ENCODE measurements at regions not wholly inside any gene's neighbourhood (a gene's known extent, or its start where the extent isn't known, plus 50 kb on each side); places are given as distances from the start of the nearest gene placed in this dataset.

GRCh38 chr15:96896766-96897165 is 566.3 kb downstream of the NR2F2 start:
- no peaks in the 10 kb centered on the region for H3K27me3 ChIP-seq (ENCODE audit: control insufficient read depth in 3 of 3, insufficient read depth in 3 of 3, low read length in 3 of 3)
- no peak for DNase-seq
- FAIRE-seq, result no peak
- no peaks in the 10 kb centered on the region for H3K36me3 ChIP-seq (ENCODE audit: control insufficient read depth in 3 of 3, insufficient read depth in 2 of 3, low read depth in 1 of 3, low read length in 3 of 3)
- 61 to 75% (median 66%) methylated on average over 3 of the region's 3 CpGs for WGBS, 3 donors
- no peaks in the 10 kb centered on the region for H3K4me1 ChIP-seq (ENCODE audit: control insufficient read depth in 3 of 3, insufficient read depth in 2 of 3, low read depth in 1 of 3, low read length in 2 of 3)
- H3K9me3 ChIP-seq (ENCODE audit: control insufficient read depth in 2 of 2, insufficient read depth in 1 of 2, low read depth in 1 of 2, low read length in 1 of 2), result no peaks in the 10 kb centered on the region
- H3K27ac ChIP-seq (ENCODE audit: low read depth in 1 of 3, low read length in 2 of 3), result no peak overlapping the region
- H3K4me3 ChIP-seq (ENCODE audit: low read depth in 1 of 3, low read length in 3 of 3), result no peak overlapping the region

DNA sequence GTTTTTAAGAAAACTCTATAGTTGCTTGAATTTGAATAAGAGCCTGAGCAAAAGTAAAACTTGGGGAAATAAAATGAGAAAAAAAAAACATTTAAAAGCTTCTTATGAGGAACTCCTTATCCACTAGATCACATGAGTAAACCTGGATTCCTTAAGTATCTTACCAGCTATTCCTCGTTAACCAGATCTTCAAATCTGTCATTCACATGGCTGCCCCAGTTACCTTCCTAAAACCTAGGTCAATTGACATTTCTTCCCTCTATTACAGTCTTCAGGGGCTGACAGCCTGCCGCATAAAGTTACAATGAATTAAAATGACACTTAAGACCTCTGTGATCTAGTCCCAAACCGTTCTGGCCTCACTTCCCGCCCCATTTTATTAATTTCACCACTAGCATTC is 583.6 kb downstream of the NR2F2 start:
- no peak for DNase-seq
- 79 to 84% (median 82%) methylated on average over 4 of the region's 4 CpGs for WGBS, 3 donors
- FAIRE-seq, result no peak
- Histone ChIP-seq H3K36me3 (ENCODE audit: control insufficient read depth in 3 of 3, insufficient read depth in 2 of 3, low read depth in 1 of 3, low read length in 3 of 3) (no peaks in the 10 kb centered on the region), H3K4me1 (ENCODE audit: control insufficient read depth in 3 of 3, insufficient read depth in 2 of 3, low read depth in 1 of 3, low read length in 2 of 3) (no peaks in the 10 kb centered on the region), H3K4me3 (ENCODE audit: low read depth in 1 of 3, low read length in 3 of 3) (no peak overlapping the region), H3K27ac (ENCODE audit: low read depth in 1 of 3, low read length in 2 of 3) (no peak overlapping the region), H3K27me3 (ENCODE audit: control insufficient read depth in 3 of 3, insufficient read depth in 3 of 3, low read length in 3 of 3) (no peaks in the 10 kb centered on the region), H3K9me3 (ENCODE audit: control insufficient read depth in 2 of 2, insufficient read depth in 1 of 2, low read depth in 1 of 2, low read length in 1 of 2) (peaks cover 0 to 2% of the 10 kb centered on the region in 2 donors)

GRCh38 chr15:96916750-96917149 is 586.2 kb downstream of the NR2F2 start:
- DNase-seq (no peak), FAIRE-seq (no peak)
- no peak overlapping the region for H3K27ac ChIP-seq (ENCODE audit: low read depth in 1 of 3, low read length in 2 of 3)
- H3K36me3 ChIP-seq (ENCODE audit: control insufficient read depth in 3 of 3, insufficient read depth in 2 of 3, low read depth in 1 of 3, low read length in 3 of 3), result no peaks in the 10 kb centered on the region
- H3K9me3 ChIP-seq (ENCODE audit: control insufficient read depth in 2 of 2, insufficient read depth in 1 of 2, low read depth in 1 of 2, low read length in 1 of 2), result peaks cover 0 to 4% of the 10 kb centered on the region in 2 donors
- H3K27me3 ChIP-seq (ENCODE audit: control insufficient read depth in 3 of 3, insufficient read depth in 3 of 3, low read length in 3 of 3), result no peaks in the 10 kb centered on the region
- WGBS, 3 donors, result 61 to 79% (median 68%) methylated on average over 2 of the region's 2 CpGs
- no peaks in the 10 kb centered on the region for H3K4me1 ChIP-seq (ENCODE audit: control insufficient read depth in 3 of 3, insufficient read depth in 2 of 3, low read depth in 1 of 3, low read length in 2 of 3)
- no peak overlapping the region for H3K4me3 ChIP-seq (ENCODE audit: low read depth in 1 of 3, low read length in 3 of 3)

DNA sequence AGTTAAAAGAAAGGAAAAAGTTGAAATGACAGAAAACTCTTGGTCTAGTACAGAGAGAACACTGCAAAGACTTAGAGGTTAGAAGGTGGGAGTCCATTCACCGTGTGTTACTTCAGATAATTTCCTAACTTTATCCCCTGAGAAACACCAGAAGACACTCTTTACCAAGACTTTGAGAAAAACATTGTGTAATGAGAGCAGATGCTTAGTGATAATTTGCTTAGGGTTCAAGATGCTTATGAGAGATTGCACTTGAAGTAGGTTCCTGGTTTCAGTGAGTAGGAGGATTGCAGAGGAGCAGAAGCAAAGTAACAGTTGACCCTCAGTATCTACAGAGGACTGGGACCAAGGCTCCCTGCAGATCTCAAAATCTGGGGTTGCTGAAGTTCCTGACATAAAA is 594.1 kb downstream of the NR2F2 start:
- Histone ChIP-seq H3K4me1 (ENCODE audit: control insufficient read depth in 3 of 3, insufficient read depth in 2 of 3, low read depth in 1 of 3, low read length in 2 of 3) (no peaks in the 10 kb centered on the region), H3K9me3 (ENCODE audit: control insufficient read depth in 2 of 2, insufficient read depth in 1 of 2, low read depth in 1 of 2, low read length in 1 of 2) (peaks cover 0 to 2% of the 10 kb centered on the region in 2 donors), H3K27me3 (ENCODE audit: control insufficient read depth in 3 of 3, insufficient read depth in 3 of 3, low read length in 3 of 3) (no peaks in the 10 kb centered on the region), H3K36me3 (ENCODE audit: control insufficient read depth in 3 of 3, insufficient read depth in 2 of 3, low read depth in 1 of 3, low read length in 3 of 3) (no peaks in the 10 kb centered on the region), H3K27ac (ENCODE audit: low read depth in 1 of 3, low read length in 2 of 3) (no peak overlapping the region), H3K4me3 (ENCODE audit: low read depth in 1 of 3, low read length in 3 of 3) (no peak overlapping the region)
- WGBS, 3 donors, result 0 to 2% (median 0%) methylated on average over 1 of the region's 1 CpG
- no peak for DNase-seq
- no peak for FAIRE-seq

DNA sequence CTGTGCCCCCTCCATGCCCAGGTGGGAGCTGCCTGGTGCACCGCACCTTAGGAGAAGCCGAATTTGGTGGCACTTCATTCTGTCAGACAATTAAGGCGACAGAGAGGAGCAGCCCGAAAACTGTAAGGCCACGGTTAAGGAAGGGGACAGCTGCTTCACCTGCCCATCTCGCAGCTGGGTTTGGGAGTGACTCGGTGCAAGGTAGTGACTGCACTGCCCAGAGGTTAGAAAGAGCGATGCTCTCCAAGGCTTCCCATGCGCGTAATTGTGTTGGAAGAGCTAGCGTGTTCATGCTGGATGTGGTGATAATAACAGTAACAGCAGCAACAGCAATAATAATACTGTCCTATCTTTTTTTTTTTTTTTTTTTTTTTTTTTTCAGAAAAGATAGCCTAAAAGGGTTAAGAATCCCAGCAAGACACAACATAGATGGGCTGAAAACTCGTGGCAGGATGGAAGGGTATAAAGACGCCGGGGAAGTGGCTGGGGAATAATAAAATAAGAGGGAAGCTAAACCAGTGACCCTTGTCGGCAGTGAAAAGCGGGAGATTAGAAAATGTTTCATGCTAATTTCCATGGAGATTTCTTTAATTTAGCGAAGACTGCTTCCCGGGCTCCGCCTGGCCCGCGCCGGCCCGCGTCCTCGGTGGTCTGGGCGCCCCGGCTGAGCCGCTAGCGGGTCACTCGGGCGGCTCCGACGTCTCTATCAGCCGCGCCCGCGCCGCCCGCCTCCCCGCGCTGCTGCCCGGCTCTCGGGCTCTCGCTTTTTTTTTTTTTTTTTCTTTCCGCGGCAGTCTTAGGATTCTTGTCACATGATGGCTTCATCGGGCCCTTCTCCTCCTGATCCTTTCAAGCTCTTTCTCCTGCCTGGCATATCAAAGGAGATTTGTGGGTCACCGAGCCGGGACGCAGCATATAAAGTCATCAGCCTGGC is 617.1 kb downstream of the NR2F2 start:
- FAIRE-seq (no peak), DNase-seq (no peak)
- Histone ChIP-seq H3K9me3 (ENCODE audit: control insufficient read depth in 2 of 2, insufficient read depth in 1 of 2, low read depth in 1 of 2, low read length in 1 of 2) (no peaks in the 10 kb centered on the region), H3K4me3 (ENCODE audit: low read depth in 1 of 3, low read length in 3 of 3) (peak overlapping the region in 1 of 3 donors; percentile 16), H3K4me1 (ENCODE audit: control insufficient read depth in 3 of 3, insufficient read depth in 2 of 3, low read depth in 1 of 3, low read length in 2 of 3) (no peaks in the 10 kb centered on the region), H3K27me3 (ENCODE audit: control insufficient read depth in 3 of 3, insufficient read depth in 3 of 3, low read length in 3 of 3) (peaks cover 0 to 20% (median 4%) of the 10 kb centered on the region in 3 donors), H3K36me3 (ENCODE audit: control insufficient read depth in 3 of 3, insufficient read depth in 2 of 3, low read depth in 1 of 3, low read length in 3 of 3) (no peaks in the 10 kb centered on the region), H3K27ac (ENCODE audit: low read depth in 1 of 3, low read length in 2 of 3) (no peak overlapping the region)
- 21 to 26% (median 22%) methylated on average over 41 to 50 of the region's 50 CpGs for WGBS, 3 donors

- H3K4me3 ChIP-seq (ENCODE audit: low read depth in 1 of 3, low read length in 3 of 3), result no peak overlapping the region
- FAIRE-seq (no peak), DNase-seq (no peak)
- no peaks in the 10 kb centered on the region for H3K36me3 ChIP-seq (ENCODE audit: control insufficient read depth in 3 of 3, insufficient read depth in 2 of 3, low read depth in 1 of 3, low read length in 3 of 3)
- peaks cover 0 to 20% (median 4%) of the 10 kb centered on the region in 3 donors for H3K27me3 ChIP-seq (ENCODE audit: control insufficient read depth in 3 of 3, insufficient read depth in 3 of 3, low read length in 3 of 3)
- WGBS, 3 donors, result 75 to 89% (median 86%) methylated on average over 2 of the region's 2 CpGs
- no peaks in the 10 kb centered on the region for H3K4me1 ChIP-seq (ENCODE audit: control insufficient read depth in 3 of 3, insufficient read depth in 2 of 3, low read depth in 1 of 3, low read length in 2 of 3)
- H3K9me3 ChIP-seq (ENCODE audit: control insufficient read depth in 2 of 2, insufficient read depth in 1 of 2, low read depth in 1 of 2, low read length in 1 of 2), result no peaks in the 10 kb centered on the region
- no peak overlapping the region for H3K27ac ChIP-seq (ENCODE audit: low read depth in 1 of 3, low read length in 2 of 3)
These were observed 618.5 kb downstream of the NR2F2 start for GRCh38 chr15:96948981-96949380.

GRCh38 chr15:96958721-96959120 is 628.2 kb downstream of the NR2F2 start:
- no peaks in the 10 kb centered on the region for H3K9me3 ChIP-seq (ENCODE audit: control insufficient read depth in 2 of 2, insufficient read depth in 1 of 2, low read depth in 1 of 2, low read length in 1 of 2)
- no peak for FAIRE-seq

DNA sequence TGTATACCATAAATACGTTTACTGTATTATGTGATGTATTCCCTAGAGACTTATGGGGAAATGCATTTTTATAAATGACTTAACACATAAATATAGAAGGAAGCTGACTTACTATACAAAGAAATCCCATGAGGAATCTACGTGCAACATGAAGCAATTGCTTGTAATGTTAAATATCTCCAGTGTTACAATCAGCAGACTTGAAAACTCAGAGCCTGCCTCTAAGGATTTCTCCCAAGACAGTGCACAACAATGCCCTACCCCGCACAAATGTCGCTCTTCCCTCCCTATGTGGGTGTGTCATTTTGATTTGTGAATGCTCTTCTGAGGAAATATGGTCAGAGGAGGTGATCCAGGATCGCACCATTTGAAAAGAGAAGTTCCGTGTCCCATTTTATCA is 629.0 kb downstream of the NR2F2 start:
- no peak for FAIRE-seq
- 73 to 85% (median 78%) methylated on average over 6 of the region's 6 CpGs for WGBS, 3 donors
- no peak overlapping the region for H3K27ac ChIP-seq (ENCODE audit: low read depth in 1 of 3, low read length in 2 of 3)

More at GRCh38 chr15:96958721-96959120, 628.2 kb downstream of the NR2F2 start:
- Histone ChIP-seq H3K4me1 (ENCODE audit: control insufficient read depth in 3 of 3, insufficient read depth in 2 of 3, low read depth in 1 of 3, low read length in 2 of 3) (no peaks in the 10 kb centered on the region), H3K36me3 (ENCODE audit: control insufficient read depth in 3 of 3, insufficient read depth in 2 of 3, low read depth in 1 of 3, low read length in 3 of 3) (no peaks in the 10 kb centered on the region), H3K27me3 (ENCODE audit: control insufficient read depth in 3 of 3, insufficient read depth in 3 of 3, low read length in 3 of 3) (no peaks in the 10 kb centered on the region), H3K27ac (ENCODE audit: low read depth in 1 of 3, low read length in 2 of 3) (no peak overlapping the region), H3K4me3 (ENCODE audit: low read depth in 1 of 3, low read length in 3 of 3) (no peak overlapping the region)
- DNase-seq, result no peak
- WGBS, 3 donors, result 45 to 67% (median 57%) methylated on average over 2 of the region's 2 CpGs

More for the DNA sequence above, 629.0 kb downstream of the NR2F2 start:
- Histone ChIP-seq H3K36me3 (ENCODE audit: control insufficient read depth in 3 of 3, insufficient read depth in 2 of 3, low read depth in 1 of 3, low read length in 3 of 3) (no peaks in the 10 kb centered on the region), H3K9me3 (ENCODE audit: control insufficient read depth in 2 of 2, insufficient read depth in 1 of 2, low read depth in 1 of 2, low read length in 1 of 2) (no peaks in the 10 kb centered on the region), H3K4me3 (ENCODE audit: low read depth in 1 of 3, low read length in 3 of 3) (no peak overlapping the region), H3K4me1 (ENCODE audit: control insufficient read depth in 3 of 3, insufficient read depth in 2 of 3, low read depth in 1 of 3, low read length in 2 of 3) (no peaks in the 10 kb centered on the region), H3K27me3 (ENCODE audit: control insufficient read depth in 3 of 3, insufficient read depth in 3 of 3, low read length in 3 of 3) (no peaks in the 10 kb centered on the region)
- no peak for DNase-seq

All from small intestine (tissue), 7 donors.